ENCODE measurements at regions not wholly inside any gene's neighbourhood (a gene's known extent, or its start where the extent isn't known, plus 50 kb on each side); places are given as distances from the start of the nearest gene placed in this dataset.

DNA sequence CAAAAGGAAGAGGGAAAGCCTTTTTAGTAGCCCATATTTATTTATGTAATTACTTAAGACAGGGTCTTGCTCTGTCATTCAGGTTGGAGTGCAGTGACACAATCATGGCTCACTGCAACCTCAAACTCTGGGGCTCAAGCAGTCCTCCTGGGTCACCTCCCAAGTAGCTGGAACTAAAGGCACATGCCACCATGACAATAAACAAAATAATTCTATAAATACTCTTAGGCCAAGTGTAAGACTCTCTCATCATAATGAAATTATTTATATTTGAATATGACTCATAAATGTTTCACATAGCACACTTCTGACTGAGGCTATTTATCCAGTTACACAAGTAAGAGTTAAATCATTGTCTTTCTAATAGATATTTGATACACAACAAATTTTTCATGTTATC is 314.7 kb downstream of the AMY1C start:
- no peaks in the 10 kb centered on the region for H3K9me3 ChIP-seq (replicated peaks; ENCODE audit: control insufficient read depth, insufficient read depth, low read length)
- H3K79me2 ChIP-seq (ENCODE audit: control insufficient read depth, insufficient read depth, low read length), result no peaks in the 10 kb centered on the region
- RAD21 ChIA-PET (ENCODE audit: unreplicated experiment), result no interaction called here
- in situ Hi-C loops (cut with MboI) (no loop called here), intact Hi-C loops (cut with micrococcal nuclease; ENCODE audit: unreplicated experiment) (no loop called here)
- no peak for FAIRE-seq
- no peak overlapping the region for H3K9ac ChIP-seq (ENCODE audit: control insufficient read depth, insufficient read depth, low read length)
- no peak overlapping the region for H2AFZ ChIP-seq (ENCODE audit: control insufficient read depth, low read depth, low read length)
- H3K4me3 ChIP-seq, result no peak overlapping the region
- CTCF ChIA-PET, result no interaction called here
- H3K36me3 ChIP-seq (ENCODE audit: control insufficient read depth in 2 of 2, insufficient read depth in 2 of 2, low read length in 1 of 2), result no peaks in the 10 kb centered on the region
- no peaks in the 10 kb centered on the region for H3K4me1 ChIP-seq (ENCODE audit: control insufficient read depth, insufficient read depth, low read length)
- SMC1A ChIA-PET (ENCODE audit: uncharacterized antibody, unreplicated experiment), result interaction anchor here (0.6 kb wide), 1 partner anchor 25 kb away, joined by 3 read pairs; no protein-coding TSS in a partner anchor
- no peak overlapping the region for H3K27ac ChIP-seq (ENCODE audit: control insufficient read depth, insufficient read depth)
- POLR2A ChIA-PET, result no interaction called here
- no TSS peak for BruUV-seq (replicated peaks)
- no peak overlapping the region for H3K4me2 ChIP-seq (ENCODE audit: control insufficient read depth, insufficient read depth)
- no peaks in the 10 kb centered on the region for H3K27me3 ChIP-seq (replicated peaks in 1 of 2; ENCODE audit: control insufficient read depth in 2 of 2, insufficient read depth in 2 of 2, low read length in 1 of 2)
- H4K20me1 ChIP-seq (ENCODE audit: control insufficient read depth, insufficient read depth), result no peaks in the 10 kb centered on the region
- no peak for DNase-seq (ENCODE audit: low read depth, low spot score)
- no peak for ATAC-seq
- TF ChIP-seq CBFB (IDR thresholded peaks at IDR 0.05; ENCODE audit: low read depth) (no peak), NRF1 (conservative IDR thresholded peaks at IDR 0.05; ENCODE audit: low read depth, low read length) (no peak), ZNF274 (IDR thresholded peaks at IDR 0.05; ENCODE audit: insufficient read depth, insufficient read length) (no peak), POLR2A (IDR thresholded peaks at IDR 0.05; ENCODE audit: low read depth, low read length) (no peak), CBX5 (IDR thresholded peaks at IDR 0.05; ENCODE audit: low read depth) (no peak), NFYA (IDR thresholded peaks at IDR 0.05; ENCODE audit: borderline replicate concordance, low read depth, low read length) (no peak), STAT3 (IDR thresholded peaks at IDR 0.05; ENCODE audit: low read depth, low read length) (no peak), ATF7 (IDR thresholded peaks at IDR 0.05; ENCODE audit: low read depth) (no peak), SMAD1 (IDR thresholded peaks at IDR 0.05; ENCODE audit: low read depth, partially characterized antibody) (no peak)
- TF ChIP-seq, protein P1, sequence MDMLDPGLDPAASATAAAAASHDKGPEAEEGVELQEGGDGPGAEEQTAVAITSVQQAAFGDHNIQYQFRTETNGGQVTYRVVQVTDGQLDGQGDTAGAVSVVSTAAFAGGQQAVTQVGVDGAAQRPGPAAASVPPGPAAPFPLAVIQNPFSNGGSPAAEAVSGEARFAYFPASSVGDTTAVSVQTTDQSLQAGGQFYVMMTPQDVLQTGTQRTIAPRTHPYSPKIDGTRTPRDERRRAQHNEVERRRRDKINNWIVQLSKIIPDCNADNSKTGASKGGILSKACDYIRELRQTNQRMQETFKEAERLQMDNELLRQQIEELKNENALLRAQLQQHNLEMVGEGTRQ (IDR thresholded peaks at IDR 0.05; ENCODE audit: borderline replicate concordance, low read depth, low read length), result no peak
- TF ChIP-seq, protein P2, sequence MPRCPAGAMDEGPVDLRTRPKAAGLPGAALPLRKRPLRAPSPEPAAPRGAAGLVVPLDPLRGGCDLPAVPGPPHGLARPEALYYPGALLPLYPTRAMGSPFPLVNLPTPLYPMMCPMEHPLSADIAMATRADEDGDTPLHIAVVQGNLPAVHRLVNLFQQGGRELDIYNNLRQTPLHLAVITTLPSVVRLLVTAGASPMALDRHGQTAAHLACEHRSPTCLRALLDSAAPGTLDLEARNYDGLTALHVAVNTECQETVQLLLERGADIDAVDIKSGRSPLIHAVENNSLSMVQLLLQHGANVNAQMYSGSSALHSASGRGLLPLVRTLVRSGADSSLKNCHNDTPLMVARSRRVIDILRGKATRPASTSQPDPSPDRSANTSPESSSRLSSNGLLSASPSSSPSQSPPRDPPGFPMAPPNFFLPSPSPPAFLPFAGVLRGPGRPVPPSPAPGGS (IDR thresholded peaks at IDR 0.05; ENCODE audit: borderline replicate concordance, insufficient read depth, low read depth, low read length, poor library complexity, severe bottlenecking), result no peak
- TF ChIP-seq, protein P3, sequence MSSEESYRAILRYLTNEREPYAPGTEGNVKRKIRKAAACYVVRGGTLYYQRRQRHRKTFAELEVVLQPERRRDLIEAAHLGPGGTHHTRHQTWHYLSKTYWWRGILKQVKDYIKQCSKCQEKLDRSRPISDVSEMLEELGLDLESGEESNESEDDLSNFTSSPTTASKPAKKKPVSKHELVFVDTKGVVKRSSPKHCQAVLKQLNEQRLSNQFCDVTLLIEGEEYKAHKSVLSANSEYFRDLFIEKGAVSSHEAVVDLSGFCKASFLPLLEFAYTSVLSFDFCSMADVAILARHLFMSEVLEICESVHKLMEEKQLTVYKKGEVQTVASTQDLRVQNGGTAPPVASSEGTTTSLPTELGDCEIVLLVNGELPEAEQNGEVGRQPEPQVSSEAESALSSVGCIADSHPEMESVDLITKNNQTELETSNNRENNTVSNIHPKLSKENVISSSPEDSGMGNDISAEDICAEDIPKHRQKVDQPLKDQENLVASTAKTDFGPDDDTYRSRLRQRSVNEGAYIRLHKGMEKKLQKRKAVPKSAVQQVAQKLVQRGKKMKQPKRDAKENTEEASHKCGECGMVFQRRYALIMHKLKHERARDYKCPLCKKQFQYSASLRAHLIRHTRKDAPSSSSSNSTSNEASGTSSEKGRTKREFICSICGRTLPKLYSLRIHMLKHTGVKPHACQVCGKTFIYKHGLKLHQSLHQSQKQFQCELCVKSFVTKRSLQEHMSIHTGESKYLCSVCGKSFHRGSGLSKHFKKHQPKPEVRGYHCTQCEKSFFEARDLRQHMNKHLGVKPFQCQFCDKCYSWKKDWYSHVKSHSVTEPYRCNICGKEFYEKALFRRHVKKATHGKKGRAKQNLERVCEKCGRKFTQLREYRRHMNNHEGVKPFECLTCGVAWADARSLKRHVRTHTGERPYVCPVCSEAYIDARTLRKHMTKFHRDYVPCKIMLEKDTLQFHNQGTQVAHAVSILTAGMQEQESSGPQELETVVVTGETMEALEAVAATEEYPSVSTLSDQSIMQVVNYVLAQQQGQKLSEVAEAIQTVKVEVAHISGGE (CRISPR knock-in tag; IDR thresholded peaks at IDR 0.05), result no peak
- TF ChIP-seq, protein P4, sequence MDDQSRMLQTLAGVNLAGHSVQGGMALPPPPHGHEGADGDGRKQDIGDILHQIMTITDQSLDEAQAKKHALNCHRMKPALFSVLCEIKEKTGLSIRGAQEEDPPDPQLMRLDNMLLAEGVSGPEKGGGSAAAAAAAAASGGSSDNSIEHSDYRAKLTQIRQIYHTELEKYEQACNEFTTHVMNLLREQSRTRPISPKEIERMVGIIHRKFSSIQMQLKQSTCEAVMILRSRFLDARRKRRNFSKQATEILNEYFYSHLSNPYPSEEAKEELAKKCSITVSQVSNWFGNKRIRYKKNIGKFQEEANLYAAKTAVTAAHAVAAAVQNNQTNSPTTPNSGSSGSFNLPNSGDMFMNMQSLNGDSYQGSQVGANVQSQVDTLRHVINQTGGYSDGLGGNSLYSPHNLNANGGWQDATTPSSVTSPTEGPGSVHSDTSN (IDR thresholded peaks at IDR 0.05; ENCODE audit: insufficient replicate concordance, low read depth, low read length), result no peak
- TF ChIP-seq, protein P5, sequence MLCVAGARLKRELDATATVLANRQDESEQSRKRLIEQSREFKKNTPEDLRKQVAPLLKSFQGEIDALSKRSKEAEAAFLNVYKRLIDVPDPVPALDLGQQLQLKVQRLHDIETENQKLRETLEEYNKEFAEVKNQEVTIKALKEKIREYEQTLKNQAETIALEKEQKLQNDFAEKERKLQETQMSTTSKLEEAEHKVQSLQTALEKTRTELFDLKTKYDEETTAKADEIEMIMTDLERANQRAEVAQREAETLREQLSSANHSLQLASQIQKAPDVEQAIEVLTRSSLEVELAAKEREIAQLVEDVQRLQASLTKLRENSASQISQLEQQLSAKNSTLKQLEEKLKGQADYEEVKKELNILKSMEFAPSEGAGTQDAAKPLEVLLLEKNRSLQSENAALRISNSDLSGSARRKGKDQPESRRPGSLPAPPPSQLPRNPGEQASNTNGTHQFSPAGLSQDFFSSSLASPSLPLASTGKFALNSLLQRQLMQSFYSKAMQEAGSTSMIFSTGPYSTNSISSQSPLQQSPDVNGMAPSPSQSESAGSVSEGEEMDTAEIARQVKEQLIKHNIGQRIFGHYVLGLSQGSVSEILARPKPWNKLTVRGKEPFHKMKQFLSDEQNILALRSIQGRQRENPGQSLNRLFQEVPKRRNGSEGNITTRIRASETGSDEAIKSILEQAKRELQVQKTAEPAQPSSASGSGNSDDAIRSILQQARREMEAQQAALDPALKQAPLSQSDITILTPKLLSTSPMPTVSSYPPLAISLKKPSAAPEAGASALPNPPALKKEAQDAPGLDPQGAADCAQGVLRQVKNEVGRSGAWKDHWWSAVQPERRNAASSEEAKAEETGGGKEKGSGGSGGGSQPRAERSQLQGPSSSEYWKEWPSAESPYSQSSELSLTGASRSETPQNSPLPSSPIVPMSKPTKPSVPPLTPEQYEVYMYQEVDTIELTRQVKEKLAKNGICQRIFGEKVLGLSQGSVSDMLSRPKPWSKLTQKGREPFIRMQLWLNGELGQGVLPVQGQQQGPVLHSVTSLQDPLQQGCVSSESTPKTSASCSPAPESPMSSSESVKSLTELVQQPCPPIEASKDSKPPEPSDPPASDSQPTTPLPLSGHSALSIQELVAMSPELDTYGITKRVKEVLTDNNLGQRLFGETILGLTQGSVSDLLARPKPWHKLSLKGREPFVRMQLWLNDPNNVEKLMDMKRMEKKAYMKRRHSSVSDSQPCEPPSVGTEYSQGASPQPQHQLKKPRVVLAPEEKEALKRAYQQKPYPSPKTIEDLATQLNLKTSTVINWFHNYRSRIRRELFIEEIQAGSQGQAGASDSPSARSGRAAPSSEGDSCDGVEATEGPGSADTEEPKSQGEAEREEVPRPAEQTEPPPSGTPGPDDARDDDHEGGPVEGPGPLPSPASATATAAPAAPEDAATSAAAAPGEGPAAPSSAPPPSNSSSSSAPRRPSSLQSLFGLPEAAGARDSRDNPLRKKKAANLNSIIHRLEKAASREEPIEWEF (IDR thresholded peaks at IDR 0.05; ENCODE audit: insufficient replicate concordance, low read depth, low read length), result no peak

All from GM12878 (cell line).